Activated CD4-positive, alpha-beta memory T cell treated with anti-CD3 and anti-CD28 coated beads, Interleukin-2, amount 10 ng/mL, durations not matched to agents 7 days and 5 days (primary cell): ENCODE measurements at regions not wholly inside any gene's neighbourhood (a gene's known extent, or its start where the extent isn't known, plus 50 kb on each side); places are given as distances from the start of the nearest gene placed in this dataset.

ENCODE experiments used
- CTCF ChIA-PET: fragments of 350-600 bp; sonication (Branson Sonifier 250); formaldehyde crosslinking; loops from one replicate; lab custom pipeline; 2021; ENCODE audit warnings: antibody characterized with exemption, inconsistent platforms; lab: Charles Lee
- POLR2A ChIA-PET: fragments of 350-600 bp; sonication (Branson Sonifier 250); formaldehyde crosslinking; loops from one replicate; lab custom pipeline; 2021; ENCODE audit warnings: antibody characterized with exemption; lab: Charles Lee
- DNase-seq: peaks from one replicate; pipeline ENCODE4 v3.0.0-alpha.2; 2020
- H3K27ac Mint-ChIP-seq: one replicate; pipeline ENCODE4 v1.8.0; 2021; ENCODE audit warnings: mild to moderate bottlenecking, mixed read lengths
- H3K27me3 Mint-ChIP-seq: one replicate; pipeline ENCODE4 v1.8.0; 2021; ENCODE audit warnings: mixed read lengths
- H3K36me3 Mint-ChIP-seq: one replicate; pipeline ENCODE4 v1.8.0; 2021; ENCODE audit warnings: low read depth, mixed read lengths
- H3K4me1 Mint-ChIP-seq: one replicate; pipeline ENCODE4 v1.8.0; 2021; ENCODE audit warnings: mixed read lengths
- H3K4me3 Mint-ChIP-seq: one replicate; pipeline ENCODE4 v1.8.0; 2021; ENCODE audit warnings: mild to moderate bottlenecking, mixed read lengths
- H3K9me3 Mint-ChIP-seq: one replicate; pipeline ENCODE4 v1.8.0; 2021; ENCODE audit warnings: mixed read lengths

GRCh38 chr2:52934920-52935640, 832.5 kb upstream of the CHAC2 start:
- Mint-ChIP-seq H3K27me3 (no peaks in the 10 kb centered on the region), H3K36me3 (no peaks in the 10 kb centered on the region), H3K4me3 (peak overlapping the region; percentile 15), H3K4me1 (peaks cover 13% of the 10 kb centered on the region), H3K9me3 (peaks cover 1% of the 10 kb centered on the region), H3K27ac (peak overlapping the region; percentile 32)
- POLR2A ChIA-PET: no interaction called here
- CTCF ChIA-PET: no interaction called here
- DNase-seq: no peak

GRCh38 chr2:52934323-52934898, 833.2 kb upstream of the CHAC2 start:
- no peaks in the 10 kb centered on the region for H3K27me3 Mint-ChIP-seq
- no peak overlapping the region for H3K27ac Mint-ChIP-seq

GRCh38 chr2:52933878-52934277, 833.7 kb upstream of the CHAC2 start:
- peaks cover 1% of the 10 kb centered on the region for H3K9me3 Mint-ChIP-seq
- H3K27me3 Mint-ChIP-seq: no peaks in the 10 kb centered on the region
- H3K4me3 Mint-ChIP-seq: no peak overlapping the region
- ChIA-PET POLR2A (no interaction called here), CTCF (no interaction called here)
- no peak for DNase-seq
- H3K4me1 Mint-ChIP-seq: peaks cover 13% of the 10 kb centered on the region
- no peaks in the 10 kb centered on the region for H3K36me3 Mint-ChIP-seq
- H3K27ac Mint-ChIP-seq: no peak overlapping the region

More at GRCh38 chr2:52934323-52934898, 833.2 kb upstream of the CHAC2 start:
- Mint-ChIP-seq H3K4me3 (no peak overlapping the region), H3K36me3 (no peaks in the 10 kb centered on the region), H3K9me3 (peaks cover 1% of the 10 kb centered on the region), H3K4me1 (peaks cover 13% of the 10 kb centered on the region)
- DNase-seq: no peak
- CTCF ChIA-PET: no interaction called here
- POLR2A ChIA-PET: no interaction called here

DNA sequence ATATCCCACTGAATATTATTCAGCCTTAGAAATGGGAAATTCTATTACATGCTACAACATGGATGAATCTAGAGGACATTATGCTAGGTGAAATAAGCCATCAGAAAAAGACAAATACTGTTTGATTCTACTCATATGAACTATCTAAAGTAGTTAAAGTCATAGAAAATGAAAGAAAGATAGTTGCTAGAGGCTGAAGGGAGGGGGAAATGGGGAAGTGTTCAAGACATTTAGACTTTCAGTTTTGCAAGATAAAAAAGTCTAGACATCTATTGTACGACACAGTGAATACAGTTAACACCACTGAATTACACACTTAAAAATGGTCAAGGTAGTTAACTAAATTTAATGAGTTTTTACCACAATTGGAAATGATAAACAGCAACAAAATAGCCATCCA, 835.9 kb upstream of the CHAC2 start:
- POLR2A ChIA-PET: no interaction called here
- Mint-ChIP-seq H3K4me3 (no peak overlapping the region), H3K36me3 (no peaks in the 10 kb centered on the region), H3K9me3 (peaks cover 4% of the 10 kb centered on the region), H3K27me3 (no peaks in the 10 kb centered on the region), H3K27ac (no peak overlapping the region), H3K4me1 (peaks cover 13% of the 10 kb centered on the region)
- DNase-seq: no peak
- CTCF ChIA-PET: no interaction called here

GRCh38 chr2:52929412-52929811, 838.2 kb upstream of the CHAC2 start:
- peaks cover 4% of the 10 kb centered on the region for H3K4me1 Mint-ChIP-seq
- DNase-seq: no peak
- H3K27me3 Mint-ChIP-seq: no peaks in the 10 kb centered on the region
- H3K4me3 Mint-ChIP-seq: no peak overlapping the region
- POLR2A ChIA-PET: no interaction called here
- H3K36me3 Mint-ChIP-seq: no peaks in the 10 kb centered on the region
- peaks cover 4% of the 10 kb centered on the region for H3K9me3 Mint-ChIP-seq
- CTCF ChIA-PET: no interaction called here
- H3K27ac Mint-ChIP-seq: no peak overlapping the region

DNA sequence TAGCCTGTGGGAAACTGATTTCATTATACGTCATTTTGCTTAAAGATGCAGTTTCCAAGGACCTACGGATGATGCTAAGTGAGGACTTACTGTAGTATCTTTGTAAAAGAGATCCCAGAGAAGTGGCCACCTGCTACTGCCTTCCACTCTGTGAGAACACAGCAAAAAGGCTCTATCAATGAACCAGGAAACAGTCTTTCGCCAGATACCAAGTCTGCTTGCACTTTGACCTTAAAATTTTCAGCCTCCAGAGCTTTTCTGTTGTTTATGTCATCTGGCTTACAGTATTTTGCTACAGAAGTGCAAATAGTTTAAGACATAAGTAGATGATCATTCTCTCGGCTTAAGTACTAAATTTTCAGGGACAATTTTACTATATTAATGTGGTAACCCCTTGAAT, 847.9 kb upstream of the CHAC2 start:
- H3K9me3 Mint-ChIP-seq: peaks cover 4% of the 10 kb centered on the region
- H3K4me1 Mint-ChIP-seq: no peaks in the 10 kb centered on the region
- CTCF ChIA-PET: no interaction called here

GRCh38 chr2:52918551-52918950, 849.1 kb upstream of the CHAC2 start:
- no peaks in the 10 kb centered on the region for H3K27me3 Mint-ChIP-seq
- CTCF ChIA-PET: interaction anchor here (0.5 kb wide), 1 partner anchor 470 kb away, joined by 4 read pairs; no protein-coding TSS in a partner anchor
- no peak overlapping the region for H3K27ac Mint-ChIP-seq
- H3K36me3 Mint-ChIP-seq: no peaks in the 10 kb centered on the region
- peaks cover 2% of the 10 kb centered on the region for H3K9me3 Mint-ChIP-seq
- no peaks in the 10 kb centered on the region for H3K4me1 Mint-ChIP-seq
- no peak for DNase-seq
- no peak overlapping the region for H3K4me3 Mint-ChIP-seq
- POLR2A ChIA-PET: no interaction called here

More for the DNA sequence above, 847.9 kb upstream of the CHAC2 start:
- DNase-seq: no peak
- Mint-ChIP-seq H3K36me3 (no peaks in the 10 kb centered on the region), H3K4me3 (no peak overlapping the region), H3K27ac (no peak overlapping the region), H3K27me3 (no peaks in the 10 kb centered on the region)
- POLR2A ChIA-PET: no interaction called here

DNA sequence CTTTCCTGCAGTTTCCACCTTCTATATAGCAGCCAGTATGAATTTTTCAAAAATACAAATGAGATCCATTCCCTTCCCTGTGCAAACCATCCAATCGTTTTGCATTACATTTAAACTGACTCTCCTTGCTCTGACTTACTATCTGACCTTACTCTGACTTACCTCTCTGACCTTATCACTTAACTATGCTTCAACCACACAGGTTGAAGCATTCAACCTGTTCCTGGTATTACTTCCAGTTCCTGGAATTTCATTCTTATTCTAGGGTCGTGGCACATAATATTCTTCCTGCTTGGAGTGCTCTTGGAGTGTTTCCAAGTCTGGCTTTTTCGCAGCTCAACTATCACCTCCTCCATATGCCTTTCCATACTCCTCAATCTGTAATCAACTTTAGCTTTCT, 850.6 kb upstream of the CHAC2 start:
- DNase-seq: no peak
- Mint-ChIP-seq H3K4me1 (no peaks in the 10 kb centered on the region), H3K4me3 (no peak overlapping the region), H3K9me3 (peaks cover 2% of the 10 kb centered on the region), H3K27ac (no peak overlapping the region), H3K27me3 (no peaks in the 10 kb centered on the region), H3K36me3 (no peaks in the 10 kb centered on the region)
- CTCF ChIA-PET: no interaction called here
- POLR2A ChIA-PET: no interaction called here

DNA sequence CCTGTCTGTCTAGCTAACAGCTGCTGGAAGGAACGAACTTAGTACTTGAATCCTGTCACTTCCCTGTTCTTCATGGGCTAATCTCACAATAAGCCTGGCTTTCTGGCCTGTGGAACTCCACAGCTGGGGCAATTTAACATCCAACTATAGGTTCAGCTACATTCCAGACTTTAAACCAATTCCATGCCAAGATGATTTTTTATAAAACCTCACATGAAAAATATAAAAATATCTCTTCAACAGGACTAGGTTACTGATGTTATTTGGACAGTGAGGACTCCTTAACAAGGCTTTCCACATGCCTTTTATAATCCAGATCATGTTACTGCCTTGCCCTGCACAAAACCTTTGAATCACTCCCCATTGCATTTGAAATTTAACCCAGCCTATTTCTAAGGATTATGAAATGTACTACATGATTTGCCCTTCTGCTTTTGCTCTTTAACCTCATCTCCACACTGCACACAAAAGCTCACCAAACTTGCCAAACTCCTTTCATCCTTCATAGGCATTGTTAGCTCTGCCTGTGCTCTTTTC, 863.2 kb upstream of the CHAC2 start:
- Mint-ChIP-seq H3K27me3 (no peaks in the 10 kb centered on the region), H3K9me3 (peaks cover 20% of the 10 kb centered on the region), H3K27ac (no peak overlapping the region), H3K36me3 (no peaks in the 10 kb centered on the region), H3K4me3 (no peak overlapping the region), H3K4me1 (no peaks in the 10 kb centered on the region)
- ChIA-PET POLR2A (no interaction called here), CTCF (no interaction called here)
- DNase-seq: no peak

GRCh38 chr2:52897511-52898044, 870.0 kb upstream of the CHAC2 start:
- POLR2A ChIA-PET: no interaction called here
- no peak overlapping the region for H3K27ac Mint-ChIP-seq
- CTCF ChIA-PET: no interaction called here

GRCh38 chr2:52895726-52896340, 871.8 kb upstream of the CHAC2 start:
- no peak overlapping the region for H3K4me3 Mint-ChIP-seq
- H3K4me1 Mint-ChIP-seq: no peaks in the 10 kb centered on the region
- POLR2A ChIA-PET: no interaction called here
- H3K27me3 Mint-ChIP-seq: no peaks in the 10 kb centered on the region
- CTCF ChIA-PET: no interaction called here
- DNase-seq: no peak
- no peaks in the 10 kb centered on the region for H3K36me3 Mint-ChIP-seq
- no peak overlapping the region for H3K27ac Mint-ChIP-seq
- H3K9me3 Mint-ChIP-seq: peaks cover 27% of the 10 kb centered on the region

More at GRCh38 chr2:52897511-52898044, 870.0 kb upstream of the CHAC2 start:
- H3K4me1 Mint-ChIP-seq: no peaks in the 10 kb centered on the region
- H3K36me3 Mint-ChIP-seq: no peaks in the 10 kb centered on the region
- no peaks in the 10 kb centered on the region for H3K27me3 Mint-ChIP-seq
- DNase-seq: no peak
- H3K4me3 Mint-ChIP-seq: no peak overlapping the region
- H3K9me3 Mint-ChIP-seq: peaks cover 35% of the 10 kb centered on the region

- H3K27ac Mint-ChIP-seq: no peak overlapping the region
- POLR2A ChIA-PET: no interaction called here
- no peaks in the 10 kb centered on the region for H3K4me1 Mint-ChIP-seq
- no peaks in the 10 kb centered on the region for H3K27me3 Mint-ChIP-seq
- CTCF ChIA-PET: no interaction called here
- H3K36me3 Mint-ChIP-seq: no peaks in the 10 kb centered on the region
- DNase-seq: no peak
- peaks cover 7% of the 10 kb centered on the region for H3K9me3 Mint-ChIP-seq
- no peak overlapping the region for H3K4me3 Mint-ChIP-seq
These were observed 881.0 kb upstream of the CHAC2 start for GRCh38 chr2:52886556-52886955.

DNA sequence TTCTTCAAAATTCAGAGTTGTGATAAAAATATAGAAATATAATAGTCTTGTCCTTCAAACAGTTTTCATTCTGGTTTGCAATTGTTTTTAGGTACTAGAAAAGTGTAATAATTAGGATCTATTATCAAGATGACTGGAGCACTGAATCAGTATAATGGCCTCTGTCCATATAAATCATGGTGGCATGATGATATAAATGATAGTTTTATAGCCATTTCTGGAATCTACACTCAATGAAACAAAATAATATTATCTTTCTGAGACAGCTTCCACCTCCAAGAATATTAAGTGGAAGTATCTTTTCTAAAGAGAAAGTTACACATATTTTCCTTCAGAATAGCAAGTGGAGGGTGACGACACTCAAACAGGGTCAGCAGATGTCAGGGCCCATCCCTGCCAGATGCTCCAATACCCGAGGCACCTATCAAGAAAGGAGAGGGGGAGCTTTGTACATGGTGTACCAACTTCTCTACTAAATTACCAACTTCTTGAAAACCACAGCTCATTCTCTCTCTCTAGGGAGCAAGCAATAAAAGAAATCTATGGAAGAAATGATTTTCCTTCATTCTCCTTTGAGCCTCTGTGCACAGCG, 882.7 kb upstream of the CHAC2 start:
- H3K9me3 Mint-ChIP-seq: peaks cover 7% of the 10 kb centered on the region
- H3K4me1 Mint-ChIP-seq: no peaks in the 10 kb centered on the region
- no peak overlapping the region for H3K4me3 Mint-ChIP-seq
- ChIA-PET POLR2A (no interaction called here), CTCF (no interaction called here)
- no peaks in the 10 kb centered on the region for H3K27me3 Mint-ChIP-seq
- H3K27ac Mint-ChIP-seq: no peak overlapping the region
- DNase-seq: no peak
- H3K36me3 Mint-ChIP-seq: no peaks in the 10 kb centered on the region
